ENCODE measurements at regions not wholly inside any gene's neighbourhood (a gene's known extent, or its start where the extent isn't known, plus 50 kb on each side); places are given as distances from the start of the nearest gene placed in this dataset.

GRCh38 chr1:57722285-57722978 lies 298.6 kb upstream of the DAB1 start:
- DNase-seq (ENCODE audit: low spot score): no peak

GRCh38 chr1:57721001-57721400 lies 297.1 kb upstream of the DAB1 start:
- DNase-seq (ENCODE audit: low spot score): no peak

GRCh38 chr1:57719274-57719673 lies 295.4 kb upstream of the DAB1 start:
- no peak for DNase-seq (ENCODE audit: low spot score)

GRCh38 chr1:57713501-57713900 lies 289.6 kb upstream of the DAB1 start:
- DNase-seq (ENCODE audit: low spot score): no peak

DNA sequence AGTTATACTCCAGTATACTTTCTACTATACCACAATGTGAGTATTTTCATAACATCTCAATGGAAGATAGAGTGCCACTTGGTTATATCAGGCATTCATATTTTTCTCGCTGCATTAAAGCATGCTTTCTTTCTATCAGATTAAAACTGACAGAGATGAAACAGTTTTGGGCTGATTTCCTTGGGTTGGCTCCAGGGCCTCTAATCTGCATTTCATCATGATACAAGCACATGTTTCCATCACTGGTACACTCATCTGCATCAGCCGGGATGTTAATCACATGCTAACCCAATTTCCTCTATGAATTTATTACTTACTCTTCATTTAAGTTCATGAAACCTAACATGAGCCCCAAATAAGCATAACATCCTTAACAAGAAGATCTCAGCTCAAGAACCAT lies 289.0 kb upstream of the DAB1 start:
- DNase-seq (ENCODE audit: low spot score): no peak

DNA sequence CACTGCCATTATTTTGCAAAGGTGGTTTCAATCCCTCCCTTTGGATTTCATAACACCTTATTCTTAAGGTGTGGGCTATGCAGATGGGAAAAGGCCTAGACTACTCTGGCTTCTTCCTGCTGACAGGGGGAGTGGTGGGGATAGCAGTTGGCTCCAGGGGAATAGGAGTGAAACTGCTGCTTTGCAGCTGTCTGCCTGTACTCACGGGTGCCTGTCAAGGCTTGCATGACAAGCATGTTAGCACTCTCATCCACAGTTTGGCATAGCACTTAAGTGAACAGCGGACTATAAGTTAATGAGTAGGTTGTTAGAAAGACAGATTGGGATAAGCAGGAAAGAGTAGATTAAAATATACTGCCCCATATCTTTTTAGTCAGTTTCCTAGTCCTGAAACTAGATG lies 287.5 kb upstream of the DAB1 start:
- DNase-seq (ENCODE audit: low spot score): no peak

DNA sequence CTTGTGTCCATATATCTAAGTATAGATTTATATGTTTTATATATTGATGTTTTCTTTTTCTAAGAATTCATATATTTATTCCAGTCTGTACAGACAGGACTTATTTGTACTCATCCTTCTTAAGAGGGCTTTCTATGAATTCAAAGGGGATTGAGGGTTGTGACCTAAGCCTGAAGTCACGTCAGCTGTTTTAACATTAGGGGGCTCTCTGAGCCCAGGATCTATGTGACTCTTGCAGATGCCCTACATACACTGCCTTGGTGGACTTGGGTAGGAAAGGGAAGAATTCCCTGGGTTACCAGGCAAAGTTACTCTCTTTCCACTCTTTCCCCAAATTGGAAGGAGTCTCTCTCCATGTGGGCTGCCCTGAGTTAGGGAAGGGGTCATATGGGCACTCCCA lies 283.8 kb upstream of the DAB1 start:
- DNase-seq (ENCODE audit: low spot score): no peak

GRCh38 chr1:57704811-57705210 lies 281.0 kb upstream of the DAB1 start:
- DNase-seq (ENCODE audit: low spot score): no peak

DNA sequence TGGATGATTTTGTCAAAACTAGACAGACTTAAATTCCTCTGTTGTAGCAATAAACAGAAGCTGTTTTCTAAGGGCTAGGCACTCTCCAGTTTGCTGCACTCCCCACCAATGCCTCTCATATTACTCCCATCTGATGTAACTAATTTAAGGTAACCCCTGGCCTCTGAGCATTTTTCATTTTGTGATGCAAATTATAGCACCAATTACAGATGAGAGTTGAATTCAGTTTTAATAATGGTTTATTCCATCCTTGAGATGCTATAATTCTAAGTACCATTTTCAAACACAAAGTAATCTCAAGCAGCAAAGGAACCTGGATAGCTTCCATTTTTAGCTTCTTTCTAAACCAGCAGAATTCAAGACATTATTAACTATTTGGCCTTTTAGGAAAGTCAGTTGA lies 280.4 kb upstream of the DAB1 start:
- no peak for DNase-seq (ENCODE audit: low spot score)

DNA sequence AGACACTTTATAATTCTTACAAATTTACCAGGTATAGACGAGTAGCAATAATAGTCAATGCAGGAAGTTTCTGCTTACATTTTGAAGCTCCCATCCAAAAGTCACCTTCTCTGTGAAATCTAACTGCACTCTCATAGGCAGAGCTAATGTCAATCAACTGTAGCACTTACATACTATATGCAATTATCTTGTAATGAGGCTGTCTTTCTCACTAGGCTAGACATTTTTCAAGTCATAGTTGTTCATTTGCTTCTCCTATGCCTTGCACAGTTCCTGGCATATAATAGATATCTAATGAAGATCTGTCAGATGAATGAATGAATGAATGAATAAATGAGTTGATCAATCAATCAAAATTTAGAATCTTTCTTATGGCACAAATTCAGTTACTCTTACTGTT lies 273.0 kb upstream of the DAB1 start:
- no peak for DNase-seq (ENCODE audit: low spot score)

DNA sequence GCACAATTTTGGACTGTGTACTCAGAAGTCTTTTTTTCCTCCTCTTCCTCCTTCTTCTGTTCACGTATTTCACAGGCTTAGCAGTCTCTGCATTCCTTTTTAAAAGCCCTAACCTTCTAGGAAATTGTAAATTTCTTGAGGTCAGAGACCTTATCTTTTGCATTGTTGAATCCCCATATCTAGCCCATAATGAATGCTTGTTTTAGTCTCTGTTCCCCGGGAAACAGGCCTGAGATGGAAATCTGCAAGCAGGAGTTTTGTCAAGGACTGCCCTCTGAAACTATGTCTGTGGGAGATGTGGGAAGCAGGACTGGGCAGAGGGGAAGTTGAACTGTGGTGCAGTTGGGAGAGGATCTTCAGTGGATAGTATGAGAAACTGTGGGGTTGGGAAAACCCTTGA lies 272.2 kb upstream of the DAB1 start:
- no peak for DNase-seq (ENCODE audit: low spot score)

GRCh38 chr1:57686306-57686705 lies 262.4 kb upstream of the DAB1 start:
- DNase-seq (ENCODE audit: low spot score): no peak

GRCh38 chr1:57683037-57683942 lies 259.4 kb upstream of the DAB1 start:
- no peak for DNase-seq (ENCODE audit: low spot score)

GRCh38 chr1:57678138-57678537 lies 254.3 kb upstream of the DAB1 start:
- DNase-seq (ENCODE audit: low spot score): no peak

GRCh38 chr1:57675776-57676175 lies 251.9 kb upstream of the DAB1 start:
- no peak for DNase-seq (ENCODE audit: low spot score)

GRCh38 chr1:57674801-57675200 lies 250.9 kb upstream of the DAB1 start:
- no peak for DNase-seq (ENCODE audit: low spot score)

DNA sequence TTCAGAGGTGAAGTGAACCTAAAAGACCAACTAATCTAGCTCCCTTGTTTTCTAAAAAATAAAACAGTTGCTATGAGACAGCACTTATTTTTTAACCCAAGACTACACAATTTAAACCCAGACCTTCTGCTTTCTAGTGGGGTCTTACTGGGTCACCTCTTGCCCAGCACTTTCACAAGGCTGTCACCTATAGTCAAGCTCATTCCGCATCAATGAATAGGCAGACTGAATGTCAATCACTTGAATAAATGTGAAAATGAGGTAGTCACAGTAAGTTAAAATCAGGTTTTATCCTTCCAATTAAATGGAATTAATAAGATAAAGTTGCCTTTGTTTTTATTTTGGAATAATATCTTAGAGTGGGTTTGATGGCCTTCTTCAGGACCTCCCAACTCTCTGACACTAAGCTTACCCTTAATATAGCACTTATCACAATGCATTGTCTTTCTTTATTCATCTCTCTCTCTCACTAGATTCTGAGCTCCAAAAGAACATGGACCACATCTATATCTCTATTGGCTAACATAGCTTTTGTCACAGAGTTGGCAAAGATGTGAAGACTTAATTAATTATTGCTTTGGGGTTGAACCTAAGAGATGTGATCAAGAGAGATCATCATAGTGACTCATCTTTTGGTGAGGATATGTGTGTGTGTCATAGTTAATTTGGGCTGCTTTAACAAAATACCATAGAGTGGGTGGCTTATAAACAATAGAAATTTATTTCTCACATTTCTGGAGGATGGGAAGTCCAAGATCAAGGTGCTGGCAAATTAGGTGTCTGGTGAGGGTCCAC lies 248.7 kb upstream of the DAB1 start:
- no peak for DNase-seq (ENCODE audit: low spot score)

GRCh38 chr1:57671750-57672149 lies 247.9 kb upstream of the DAB1 start:
- no peak for DNase-seq (ENCODE audit: low spot score)

- DNase-seq (ENCODE audit: low spot score): no peak
Measured at GRCh38 chr1:57659804-57660203, 235.9 kb upstream of the DAB1 start.

GRCh38 chr1:57655161-57655560 lies 231.3 kb upstream of the DAB1 start:
- DNase-seq (ENCODE audit: low spot score): no peak

GRCh38 chr1:57644667-57645066 lies 220.8 kb upstream of the DAB1 start:
- DNase-seq (ENCODE audit: low spot score): no peak

- no peak for DNase-seq (ENCODE audit: low spot score)
Measured at GRCh38 chr1:57638239-57638638, 214.4 kb upstream of the DAB1 start.

GRCh38 chr1:57637155-57637554 lies 213.3 kb upstream of the DAB1 start:
- no peak for DNase-seq (ENCODE audit: low spot score)
